ENCODE measurements at regions not wholly inside any gene's neighbourhood (a gene's known extent, or its start where the extent isn't known, plus 50 kb on each side); places are given as distances from the start of the nearest gene placed in this dataset.

DNA sequence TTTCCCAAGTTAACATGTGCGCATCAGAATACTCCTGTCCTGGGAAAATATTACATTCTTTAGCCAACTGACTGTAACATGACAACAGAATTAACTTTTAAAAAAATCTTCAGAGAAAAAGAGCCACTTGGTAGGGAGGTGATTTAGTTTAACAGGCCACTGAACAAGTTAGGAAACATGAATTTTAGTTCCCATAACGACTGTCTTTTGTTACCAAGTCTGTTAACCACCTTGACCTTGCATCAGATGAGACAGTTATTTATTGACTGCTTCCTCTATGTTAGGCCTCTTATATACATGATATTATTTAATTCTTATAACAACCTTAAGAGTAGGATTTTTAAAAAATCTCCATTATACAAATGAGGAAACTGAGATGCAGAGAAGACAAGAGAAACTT is 268.6 kb downstream of the NDFIP2 start:
- DNase-seq: no peak

DNA sequence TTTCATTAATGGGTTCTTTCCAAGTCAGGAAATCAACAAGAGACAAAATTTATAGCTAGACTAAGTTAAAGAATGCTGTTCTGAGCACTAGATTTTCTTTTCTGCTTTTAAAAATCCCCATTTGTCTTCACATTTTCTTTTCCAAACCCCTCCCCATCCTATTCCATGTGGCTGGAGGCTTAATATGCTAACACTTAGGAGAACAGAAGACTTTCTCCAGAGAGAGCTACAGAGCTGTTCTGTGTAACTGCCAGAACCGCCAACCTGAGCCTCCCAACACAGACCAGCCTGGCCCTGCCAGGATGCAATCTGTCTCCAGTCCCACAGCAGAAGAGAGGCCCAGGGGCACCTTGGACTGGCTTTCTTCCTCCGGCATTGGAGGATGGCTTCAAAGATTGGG is 264.1 kb downstream of the NDFIP2 start:
- no peak for DNase-seq

DNA sequence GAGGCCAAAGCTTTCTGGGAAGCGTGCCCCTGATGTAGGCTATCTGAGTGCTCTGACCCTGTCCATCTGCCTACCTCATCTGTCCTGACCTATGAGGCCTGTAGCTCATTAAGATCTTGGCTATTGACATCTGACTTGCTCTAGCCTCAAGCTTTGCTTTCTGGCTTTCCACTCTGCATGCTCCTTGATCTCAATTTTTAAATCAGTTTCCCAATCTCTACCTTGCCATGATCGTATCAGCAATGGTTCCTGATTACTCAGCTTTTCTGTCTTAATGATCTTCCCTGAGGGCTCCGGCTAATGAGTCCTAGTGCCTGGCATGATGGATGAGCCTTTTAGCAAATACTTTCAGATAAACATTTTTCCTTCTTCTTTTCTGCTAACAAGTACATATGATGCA is 262.0 kb downstream of the NDFIP2 start:
- DNase-seq: no peak

DNA sequence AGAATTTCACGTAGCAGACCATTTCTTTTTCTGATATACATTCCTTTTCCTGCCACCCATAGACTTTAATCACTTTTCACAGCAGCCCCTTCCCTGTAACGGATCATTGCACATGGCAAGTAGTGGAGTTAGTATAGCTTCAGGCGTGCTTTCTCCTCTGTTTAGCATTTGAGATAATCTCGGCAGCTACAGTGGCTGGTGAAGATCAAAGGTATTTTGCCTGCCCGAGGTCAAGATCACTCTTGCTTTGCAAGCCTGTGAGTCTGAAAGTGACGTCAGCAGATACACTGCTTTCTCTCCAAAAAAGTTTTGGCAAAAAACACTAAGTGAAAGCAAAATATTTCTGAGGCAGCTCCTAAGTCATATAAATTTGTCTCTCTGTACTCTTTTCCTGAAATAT is 260.0 kb downstream of the NDFIP2 start:
- DNase-seq: no peak

DNA sequence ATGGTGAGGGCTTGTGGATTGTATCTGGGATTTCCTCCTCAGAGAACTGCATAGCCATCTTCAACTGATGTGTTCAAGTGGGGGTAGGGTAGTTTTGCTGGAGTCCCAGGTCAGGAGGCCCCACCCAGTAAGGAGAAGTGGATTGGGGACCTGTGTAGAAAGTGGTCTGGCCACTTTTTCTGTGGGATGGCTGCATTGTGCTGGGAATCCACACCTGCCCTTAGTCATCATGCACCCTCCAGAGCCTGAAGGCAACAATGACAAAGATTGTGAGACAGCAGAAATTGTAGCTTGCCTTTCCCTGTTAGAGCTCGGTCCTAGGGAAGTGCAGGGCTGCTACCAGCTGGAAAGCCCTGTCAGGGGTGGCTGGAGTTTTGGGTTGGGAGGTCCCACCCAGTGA is 255.4 kb downstream of the NDFIP2 start:
- DNase-seq: no peak

DNA sequence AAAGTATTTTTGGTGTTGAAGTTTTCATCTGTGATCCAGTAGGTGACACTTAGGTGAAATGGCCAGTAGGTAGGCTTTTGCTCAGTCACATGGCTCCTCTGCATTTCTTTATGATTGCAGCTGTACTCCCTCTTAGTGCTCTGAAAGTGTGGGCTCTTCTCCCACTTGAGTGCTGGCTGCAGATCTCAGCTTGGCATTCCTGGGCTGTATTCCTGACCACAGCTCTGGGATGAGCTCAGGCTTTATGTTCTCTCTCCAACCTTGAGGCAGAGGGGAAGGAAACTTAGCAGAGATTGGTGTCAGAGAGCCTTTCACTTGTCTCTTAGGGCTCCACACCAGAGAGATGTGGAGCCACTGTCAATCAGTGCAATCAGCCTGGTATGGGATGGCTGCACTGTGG is 254.3 kb downstream of the NDFIP2 start:
- DNase-seq: no peak

DNA sequence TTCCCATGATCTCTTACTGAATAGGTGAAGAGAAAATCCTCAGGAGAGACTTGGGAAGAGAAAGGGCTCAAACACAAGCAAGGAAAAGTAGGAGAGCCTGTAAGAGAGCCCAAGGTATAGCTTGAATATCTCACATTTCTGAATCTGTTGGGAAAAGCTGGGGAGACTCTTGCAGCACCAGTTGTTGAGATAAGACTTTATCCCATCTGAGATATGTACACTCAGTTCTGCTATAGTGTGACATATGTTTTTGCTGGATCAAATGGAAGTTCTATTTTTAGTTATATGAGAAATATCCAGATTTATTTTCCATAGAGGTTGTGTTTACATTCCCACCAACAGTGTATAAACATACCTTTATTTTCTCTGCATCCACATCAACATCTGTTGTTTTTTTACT is 246.1 kb downstream of the NDFIP2 start:
- DNase-seq: no peak

DNA sequence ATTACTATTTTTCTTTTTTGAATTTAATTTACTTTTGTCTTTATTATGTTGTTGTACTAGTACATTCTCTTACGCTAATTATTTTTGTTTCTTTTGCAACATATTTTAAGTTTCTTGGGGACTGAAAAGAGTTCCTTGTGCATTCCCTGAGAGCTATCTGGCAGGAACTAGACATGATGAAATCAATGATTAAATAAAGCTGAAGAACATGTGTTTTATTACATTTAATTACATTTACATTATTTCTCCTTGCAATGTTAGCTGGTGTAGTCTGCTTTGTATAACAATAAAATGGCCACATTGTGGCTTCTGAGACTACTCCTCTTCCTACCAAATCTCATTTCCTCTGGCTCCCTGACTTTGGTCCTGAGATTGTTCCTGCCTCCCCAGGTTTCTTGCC is 244.9 kb downstream of the NDFIP2 start:
- DNase-seq: no peak

DNA sequence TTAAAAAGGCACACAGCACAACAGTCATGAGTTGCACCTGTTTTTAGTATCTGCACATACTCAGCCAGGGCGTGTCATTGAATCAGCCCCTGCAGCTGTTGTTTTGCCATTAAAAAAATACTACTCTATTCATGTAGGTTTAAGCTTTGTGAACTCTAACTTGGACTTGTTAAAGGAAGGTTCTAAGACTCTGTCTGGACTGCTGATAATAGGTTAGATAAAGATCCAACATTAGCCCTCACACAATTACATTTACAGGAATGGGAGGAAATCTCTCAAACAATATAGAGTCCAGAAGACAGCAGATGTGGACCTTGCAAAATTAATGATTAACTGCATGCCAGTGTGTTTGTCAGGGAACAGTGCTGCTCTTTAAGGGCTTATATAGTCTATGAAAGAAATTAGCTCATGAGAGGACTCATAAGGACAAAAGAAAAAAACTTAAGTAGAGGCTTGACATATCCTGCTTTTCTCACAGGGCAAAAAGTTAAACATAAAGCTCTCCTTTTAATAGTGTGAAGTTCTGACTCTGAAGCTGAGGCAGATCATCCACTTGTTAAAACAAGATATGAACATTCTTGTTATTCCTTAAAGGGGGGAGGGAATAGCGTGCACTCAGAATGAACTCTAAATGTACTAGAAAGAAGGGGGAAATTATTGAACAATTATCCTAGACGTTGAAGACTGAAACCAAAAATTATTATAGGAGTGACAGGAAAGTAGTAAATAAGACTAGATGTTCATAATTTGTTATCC is 243.6 kb downstream of the NDFIP2 start:
- DNase-seq: no peak

DNA sequence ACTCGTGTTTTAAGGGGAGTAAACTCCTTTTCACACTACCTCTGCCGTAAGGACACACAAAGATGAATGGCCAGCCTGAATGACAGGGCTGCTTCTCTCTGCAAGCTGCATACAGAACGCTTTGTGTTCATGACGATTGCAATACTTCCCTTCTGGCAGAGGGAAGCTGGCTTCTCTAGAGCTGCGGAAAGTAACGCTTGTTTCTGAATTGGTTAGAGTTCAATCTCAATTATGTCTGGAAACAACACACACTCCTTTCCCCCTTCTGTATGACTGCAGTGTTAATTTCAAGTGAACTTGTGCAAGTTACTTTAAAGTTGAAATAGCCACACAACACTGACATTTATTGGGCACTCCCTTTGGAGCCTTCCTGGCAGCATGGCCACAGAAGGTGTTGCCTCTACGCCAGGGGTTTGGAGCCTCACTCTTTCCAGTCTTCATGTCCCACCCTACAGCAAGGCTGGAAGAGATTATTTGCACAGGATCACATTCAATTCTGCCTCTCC is 242.6 kb downstream of the NDFIP2 start:
- DNase-seq: no peak

DNA sequence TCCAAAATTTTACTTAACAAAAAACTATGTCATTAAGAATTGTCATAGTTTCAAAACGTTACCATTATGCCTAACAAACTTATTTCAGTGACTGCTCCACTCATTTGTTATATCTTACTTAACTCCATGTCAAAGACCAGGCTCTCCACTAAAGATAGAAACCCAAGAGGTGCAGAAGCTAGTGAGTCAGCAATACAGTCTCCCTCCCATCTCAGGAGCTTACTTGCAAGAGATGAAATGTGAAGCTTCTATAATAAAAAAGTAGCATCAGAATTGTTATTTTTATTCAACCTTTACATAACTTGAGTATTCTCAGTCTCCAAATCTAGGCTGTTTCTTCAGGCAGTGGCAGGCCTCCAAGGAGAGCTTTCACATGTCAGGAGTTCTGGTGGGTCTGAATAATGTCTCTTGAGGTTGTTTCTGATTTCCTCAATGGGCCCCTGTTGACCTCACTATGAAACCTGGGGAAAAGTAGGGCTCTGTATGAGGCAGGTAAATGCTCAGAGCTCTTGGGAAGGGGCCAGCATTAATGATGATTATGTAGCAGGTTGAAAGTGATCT is 242.0 kb downstream of the NDFIP2 start:
- DNase-seq: no peak

DNA sequence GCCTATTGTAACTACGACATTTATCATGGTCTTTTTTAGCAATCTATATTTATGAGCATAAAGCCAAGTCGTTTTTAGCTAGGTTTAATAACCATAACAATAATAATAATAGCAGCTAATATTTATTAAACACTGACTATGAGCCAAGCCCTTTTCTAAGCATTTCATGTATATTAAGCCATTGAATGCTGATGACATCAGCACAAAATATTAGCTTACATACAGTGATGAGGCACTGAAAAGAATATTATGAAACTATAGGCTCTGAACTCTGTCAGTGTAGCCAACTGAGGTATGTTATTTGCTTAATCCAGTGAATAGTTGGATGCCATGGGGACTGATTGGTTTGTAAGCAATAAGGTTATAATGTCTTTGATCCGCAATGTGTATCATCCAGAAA is 235.2 kb downstream of the NDFIP2 start:
- DNase-seq: no peak

DNA sequence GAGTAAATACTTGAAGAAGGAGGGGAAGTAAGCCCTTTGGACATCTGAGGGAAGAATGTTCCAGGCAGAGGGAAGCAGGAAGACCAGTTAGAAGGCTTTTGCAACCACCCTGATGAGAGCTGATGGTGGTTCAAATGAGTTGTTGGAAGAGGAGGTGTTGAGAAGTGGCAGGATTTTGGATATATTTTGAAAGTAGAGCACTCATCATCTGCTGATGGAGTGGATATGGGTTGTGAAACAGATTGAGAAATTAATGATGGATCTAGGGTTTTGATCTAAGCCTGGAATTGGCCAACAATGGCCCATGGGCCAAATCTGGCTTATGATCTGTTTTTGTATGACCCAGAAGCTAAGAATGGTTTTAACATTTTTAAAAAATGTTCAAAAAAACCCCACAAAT is 230.7 kb downstream of the NDFIP2 start:
- no peak for DNase-seq

DNA sequence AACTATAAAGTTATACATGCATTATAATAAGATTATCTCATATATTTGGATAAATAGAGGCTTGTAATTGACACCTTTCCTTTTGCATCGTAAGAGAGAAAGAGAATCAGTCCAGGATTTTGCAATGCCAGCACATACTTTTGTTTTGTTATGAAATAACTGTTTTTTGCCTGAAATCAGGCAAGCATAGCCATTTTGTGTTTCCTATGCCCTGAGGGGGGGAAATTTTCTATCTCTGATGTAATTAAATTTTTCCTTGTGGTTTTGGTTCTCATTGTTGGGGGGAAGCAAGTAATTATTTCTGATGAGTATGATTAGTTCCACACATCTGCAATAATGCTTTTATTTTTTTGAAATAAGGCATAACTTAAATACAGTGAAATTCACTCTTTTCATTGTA is 229.4 kb downstream of the NDFIP2 start:
- DNase-seq: no peak

DNA sequence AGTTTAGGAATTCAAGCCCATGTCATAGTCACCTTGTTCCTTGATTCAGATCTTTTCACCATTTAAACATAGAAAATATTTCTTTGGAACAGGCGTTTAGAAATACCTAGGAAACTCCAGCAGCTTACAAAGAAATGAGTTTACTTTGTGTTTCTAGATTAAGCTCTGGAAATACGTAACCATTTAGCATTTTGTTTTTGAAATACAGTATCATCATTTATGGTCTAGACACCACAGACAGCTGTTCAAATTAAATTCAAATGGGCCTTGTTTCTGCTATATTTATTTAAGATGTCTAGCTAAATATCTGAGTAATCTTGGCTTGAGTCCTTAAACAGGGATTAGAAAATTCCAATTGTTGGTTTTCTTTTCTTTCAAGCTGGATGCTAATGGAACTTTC is 228.5 kb downstream of the NDFIP2 start:
- no peak for DNase-seq

DNA sequence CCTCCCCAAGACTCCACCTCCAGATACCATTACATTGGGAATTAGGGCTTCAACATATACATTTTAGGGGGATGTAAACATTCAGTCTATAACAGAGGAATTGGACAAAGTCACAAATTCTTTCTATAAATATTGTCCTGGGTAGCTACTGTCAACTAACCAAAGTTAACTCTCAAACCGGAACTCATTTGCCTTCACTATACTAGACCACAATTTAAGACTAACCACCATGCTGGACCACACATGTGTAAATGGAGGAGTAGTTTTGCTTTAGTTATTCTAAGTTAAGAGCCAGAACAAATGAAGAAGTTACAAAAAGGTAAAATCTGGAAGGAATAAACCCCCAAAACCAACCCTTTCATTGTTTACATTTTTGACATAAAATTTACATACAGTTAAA is 222.8 kb downstream of the NDFIP2 start:
- DNase-seq: no peak

DNA sequence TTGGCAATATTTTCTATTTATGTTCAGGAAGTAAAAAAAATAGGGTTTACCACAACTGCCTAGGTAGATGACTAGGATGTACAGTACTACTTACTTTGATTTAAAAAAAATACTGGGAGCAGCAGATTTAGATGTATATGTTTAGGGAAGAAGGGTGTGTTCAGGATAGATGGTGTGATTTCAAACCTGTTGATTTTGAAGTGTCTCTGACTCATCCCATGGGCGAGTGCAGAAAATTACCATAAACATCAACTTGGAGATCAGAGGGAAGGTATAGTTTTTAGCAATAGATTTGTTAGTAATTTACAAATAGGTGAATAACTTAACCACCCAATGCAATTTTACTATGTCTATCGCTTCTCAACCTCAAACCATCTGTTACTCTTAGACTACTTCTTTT is 214.8 kb downstream of the NDFIP2 start:
- no peak for DNase-seq

DNA sequence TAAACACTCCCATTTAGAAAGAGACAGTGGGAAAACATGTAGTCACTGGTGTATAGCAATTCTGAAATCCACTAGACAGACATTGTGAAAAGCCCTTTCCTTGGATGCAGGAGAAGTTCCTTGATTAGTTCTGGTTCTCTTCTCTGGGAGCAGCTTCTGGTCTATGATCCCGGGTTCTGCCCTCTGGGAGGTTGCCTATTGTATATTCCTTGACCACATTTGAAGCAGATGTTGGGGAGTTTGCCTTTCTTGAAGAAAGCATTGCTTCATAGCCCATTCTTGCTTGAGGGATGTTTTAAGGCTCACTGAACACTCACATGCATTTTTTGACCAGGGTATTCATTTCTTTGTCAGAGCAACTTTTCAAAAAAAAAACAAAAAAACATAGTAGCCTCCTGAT is 211.9 kb downstream of the NDFIP2 start:
- DNase-seq: no peak

DNA sequence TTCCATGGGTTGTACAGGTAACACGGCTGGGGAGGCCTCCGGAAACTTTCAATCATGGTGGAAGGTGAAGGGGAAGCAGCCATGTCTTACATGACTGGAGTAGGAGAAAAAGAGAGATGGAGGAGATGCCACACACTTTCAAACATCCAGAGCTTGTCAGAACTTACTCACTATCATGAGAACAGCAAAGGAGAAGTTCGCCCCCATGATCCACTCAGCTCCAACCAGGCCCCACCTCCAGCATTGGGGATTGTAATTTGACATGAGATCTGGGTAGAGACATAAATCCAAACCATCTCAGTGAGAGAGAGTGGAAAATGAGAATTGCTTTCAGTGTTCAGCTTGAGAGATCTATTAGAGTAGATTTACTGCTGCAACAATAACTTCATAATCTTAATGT is 210.9 kb downstream of the NDFIP2 start:
- DNase-seq: no peak

DNA sequence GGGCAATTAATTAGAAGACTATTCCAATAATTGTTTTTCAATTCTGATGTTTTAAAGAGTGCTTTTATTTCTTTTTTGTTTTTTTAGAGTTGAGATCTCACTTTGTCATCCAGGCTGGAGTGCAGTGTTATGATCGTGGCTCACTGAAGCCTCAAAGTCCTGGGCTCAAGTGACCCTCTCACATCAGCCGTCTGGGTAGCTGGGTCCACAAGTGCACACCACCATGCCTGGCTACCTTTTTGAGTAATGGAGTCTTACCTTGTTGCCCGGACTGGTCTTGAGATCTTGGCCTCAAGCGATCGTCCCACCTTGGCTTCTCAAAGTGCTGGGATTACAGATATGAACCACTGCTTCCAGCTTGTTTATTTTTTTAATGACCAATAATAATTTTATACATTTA is 207.8 kb downstream of the NDFIP2 start:
- no peak for DNase-seq

DNA sequence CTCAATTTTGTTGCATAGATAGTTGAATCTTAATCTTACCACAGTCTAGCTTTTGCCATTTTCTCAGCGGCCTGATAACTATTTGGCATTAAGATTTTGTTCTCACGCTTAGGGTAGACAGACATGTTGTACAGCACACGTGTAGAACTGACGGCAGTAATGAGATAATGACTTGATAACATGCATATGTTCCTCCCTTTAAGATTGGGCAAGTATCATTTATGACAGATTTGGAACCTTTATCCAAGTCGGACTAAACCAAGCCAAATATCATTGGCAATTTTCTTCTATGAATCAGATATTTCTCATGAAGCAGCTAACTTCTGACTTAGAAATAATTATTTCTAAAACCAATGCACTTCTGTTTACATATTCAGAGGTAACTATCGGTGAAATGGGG is 205.5 kb downstream of the NDFIP2 start:
- no peak for DNase-seq

DNA sequence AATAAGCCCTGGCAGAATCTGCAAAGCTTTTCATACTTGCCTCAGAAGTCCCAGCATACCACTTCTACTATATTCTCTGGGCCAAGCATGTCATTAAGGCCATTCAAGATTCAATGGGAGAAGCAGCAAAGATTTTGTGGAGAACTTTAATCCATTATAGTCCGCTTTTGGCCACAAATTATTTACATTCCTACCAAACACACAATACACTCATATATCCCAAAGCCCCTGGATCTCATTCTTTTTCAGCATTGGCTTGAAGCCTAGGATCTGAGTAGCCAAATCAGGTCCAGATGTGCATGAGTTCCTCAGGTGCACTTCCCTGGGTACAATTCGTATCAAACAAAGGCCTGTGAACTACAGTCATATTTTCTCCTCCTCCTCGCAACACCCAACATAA is 203.4 kb downstream of the NDFIP2 start:
- no peak for DNase-seq

DNA sequence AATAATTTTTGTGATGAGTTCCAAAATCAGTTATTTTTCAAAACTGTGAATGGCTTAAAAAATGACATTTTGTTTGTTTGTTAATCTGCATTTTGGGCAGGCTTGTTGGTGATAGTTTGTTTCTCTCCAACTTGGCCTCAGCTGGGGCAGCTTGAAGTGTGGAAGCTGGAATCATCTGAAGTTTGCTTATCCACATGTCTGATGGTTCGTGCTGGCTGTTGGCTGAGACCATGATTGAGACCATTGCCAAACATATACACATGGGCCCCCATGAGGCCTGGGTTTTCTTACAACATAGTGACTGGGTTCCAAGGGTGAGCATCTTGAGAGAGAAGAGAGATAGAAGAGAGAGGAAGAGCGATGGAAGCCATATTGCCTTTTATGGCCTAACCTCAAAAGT is 201.2 kb downstream of the NDFIP2 start:
- no peak for DNase-seq

DNA sequence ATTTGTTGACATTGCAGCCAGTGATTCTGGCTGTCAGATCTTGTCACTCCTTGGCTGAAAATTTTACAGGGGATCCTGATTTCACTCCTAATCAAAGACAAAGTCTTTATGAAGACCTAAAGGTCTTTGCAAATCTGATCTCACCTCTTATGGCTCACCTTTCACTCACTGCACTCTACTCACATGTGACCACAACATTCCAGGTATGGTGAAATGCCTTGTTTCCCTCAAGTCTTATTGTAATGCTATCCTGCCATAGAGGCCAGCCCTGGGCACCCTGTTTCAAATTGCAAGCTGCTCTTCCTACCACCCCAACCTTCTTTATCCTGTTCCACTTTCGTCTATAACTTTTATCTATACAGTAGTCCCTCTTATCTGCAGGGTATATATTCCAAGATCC is 200.1 kb downstream of the NDFIP2 start:
- DNase-seq: no peak

DNA sequence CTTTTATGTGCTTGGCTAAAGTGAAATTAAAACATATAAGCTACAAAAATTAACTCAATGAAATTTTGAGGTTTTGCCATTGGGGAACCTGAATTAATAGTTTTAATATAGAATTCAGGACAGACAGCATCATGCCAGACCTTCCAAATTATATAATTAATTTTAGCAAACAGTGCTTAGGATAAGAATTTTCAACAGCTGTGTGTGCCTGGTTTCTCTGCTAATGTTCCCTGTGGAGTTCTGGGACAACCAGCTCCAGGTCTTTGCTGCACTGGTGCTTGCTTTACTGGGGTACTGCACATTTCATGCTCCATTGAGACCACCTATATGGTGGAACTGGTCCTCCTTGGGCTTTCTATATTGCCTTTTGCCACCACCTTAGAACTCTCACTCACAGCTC is 199.5 kb downstream of the NDFIP2 start:
- no peak for DNase-seq
